Neutrophil (primary cell): ENCODE measurements at regions not wholly inside any gene's neighbourhood (a gene's known extent, or its start where the extent isn't known, plus 50 kb on each side); places are given as distances from the start of the nearest gene placed in this dataset.

Source experiments
- H3K27ac ChIP-seq: fragments of 200-600 bp; sonication (generic); 2 replicates; pipeline ENCODE4 v1.5.1; 2016; ENCODE audit warnings: mild to moderate bottlenecking, moderate library complexity
- H3K27me3 ChIP-seq: fragments of 200-600 bp; sonication (generic); 2 replicates; pipeline ENCODE4 v1.6.0; 2016; ENCODE audit warnings: mild to moderate bottlenecking
- H3K36me3 ChIP-seq: fragments of 200-600 bp; sonication (generic); 2 replicates; pipeline ENCODE4 v1.5.1; 2017
- H3K4me1 ChIP-seq, 2 experiments: fragments of 200-600 bp in 1 of 2; sonication (generic) in 1 of 2; 1 replicate in 1 of 2; 2 replicates in 1 of 2; pipeline versions ENCODE4 v1.5.1 to v1.6.1; 2013 to 2016; ENCODE audit warnings: low read depth in 1 of 2, low read length in 1 of 2, mild to moderate bottlenecking in 1 of 2, moderate library complexity in 1 of 2; ENCODE audit not compliant: control insufficient read depth in 1 of 2, insufficient read depth in 1 of 2
- H3K4me3 ChIP-seq, 2 experiments: fragments of 200-600 bp in 1 of 2; sonication (generic) in 1 of 2; 1 replicate in 1 of 2; 2 replicates in 1 of 2; pipeline ENCODE4 v1.5.1; 2013 to 2016; ENCODE audit warnings: low read depth in 1 of 2, low read length in 1 of 2, mild to moderate bottlenecking in 1 of 2, moderate library complexity in 1 of 2
- H3K9me3 ChIP-seq: fragments of 200-600 bp; sonication (generic); 2 replicates; pipeline ENCODE4 v1.5.1; 2016
- TF ChIP-seq, protein P1 (sequence below): fragments of 200-600 bp; sonication (generic); IDR thresholded peaks from 2 replicates; pipeline ENCODE4 v1.5.1; 2016; ENCODE audit warnings: antibody characterized with exemption

- no peaks in the 10 kb centered on the region for H3K9me3 ChIP-seq
- no peaks in the 10 kb centered on the region for H3K4me1 ChIP-seq
- TF ChIP-seq, protein P1, sequence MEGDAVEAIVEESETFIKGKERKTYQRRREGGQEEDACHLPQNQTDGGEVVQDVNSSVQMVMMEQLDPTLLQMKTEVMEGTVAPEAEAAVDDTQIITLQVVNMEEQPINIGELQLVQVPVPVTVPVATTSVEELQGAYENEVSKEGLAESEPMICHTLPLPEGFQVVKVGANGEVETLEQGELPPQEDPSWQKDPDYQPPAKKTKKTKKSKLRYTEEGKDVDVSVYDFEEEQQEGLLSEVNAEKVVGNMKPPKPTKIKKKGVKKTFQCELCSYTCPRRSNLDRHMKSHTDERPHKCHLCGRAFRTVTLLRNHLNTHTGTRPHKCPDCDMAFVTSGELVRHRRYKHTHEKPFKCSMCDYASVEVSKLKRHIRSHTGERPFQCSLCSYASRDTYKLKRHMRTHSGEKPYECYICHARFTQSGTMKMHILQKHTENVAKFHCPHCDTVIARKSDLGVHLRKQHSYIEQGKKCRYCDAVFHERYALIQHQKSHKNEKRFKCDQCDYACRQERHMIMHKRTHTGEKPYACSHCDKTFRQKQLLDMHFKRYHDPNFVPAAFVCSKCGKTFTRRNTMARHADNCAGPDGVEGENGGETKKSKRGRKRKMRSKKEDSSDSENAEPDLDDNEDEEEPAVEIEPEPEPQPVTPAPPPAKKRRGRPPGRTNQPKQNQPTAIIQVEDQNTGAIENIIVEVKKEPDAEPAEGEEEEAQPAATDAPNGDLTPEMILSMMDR = no peak
Observed at GRCh38 chr9:91141407-91141965, 220.2 kb downstream of the AUH start.

DNA sequence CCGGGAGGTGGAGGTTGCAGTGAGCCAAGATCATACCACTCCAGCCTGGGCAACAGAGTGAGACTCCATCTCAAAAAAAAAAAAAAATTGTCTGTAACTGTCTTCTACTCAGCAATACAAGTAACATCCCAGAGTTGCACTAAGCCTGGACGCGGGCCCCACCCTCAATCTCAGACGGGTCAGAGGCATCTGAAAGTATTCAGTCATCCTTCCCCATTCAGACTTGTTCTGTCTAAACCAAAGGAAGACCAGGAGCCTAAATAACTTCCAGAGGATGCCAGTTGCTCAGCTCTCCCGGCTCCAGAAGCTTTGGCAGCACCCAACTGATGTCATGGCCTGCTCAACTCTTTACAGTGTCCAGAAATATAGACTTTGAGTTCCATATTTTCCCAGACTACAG, 218.6 kb downstream of the AUH start:
- H3K4me1 ChIP-seq = peaks cover 8 to 10% of the 10 kb centered on the region in 2 experiments
- no peaks in the 10 kb centered on the region for H3K9me3 ChIP-seq
- H3K4me3 ChIP-seq = no peak overlapping the region
- no peaks in the 10 kb centered on the region for H3K36me3 ChIP-seq
- H3K27me3 ChIP-seq = no peaks in the 10 kb centered on the region
- TF ChIP-seq, protein P1 = no peak
- no peak overlapping the region for H3K27ac ChIP-seq

More at GRCh38 chr9:91141407-91141965, 220.2 kb downstream of the AUH start:
- no peaks in the 10 kb centered on the region for H3K36me3 ChIP-seq
- no peak overlapping the region for H3K4me3 ChIP-seq
- H3K27ac ChIP-seq = no peak overlapping the region
- no peaks in the 10 kb centered on the region for H3K27me3 ChIP-seq

GRCh38 chr9:91143642-91144041, 218.1 kb downstream of the AUH start:
- Histone ChIP-seq H3K9me3 (no peaks in the 10 kb centered on the region), H3K27ac (no peak overlapping the region), H3K4me1 (peaks cover 8 to 14% of the 10 kb centered on the region in 2 experiments), H3K36me3 (no peaks in the 10 kb centered on the region), H3K27me3 (no peaks in the 10 kb centered on the region), H3K4me3 (no peak overlapping the region)
- TF ChIP-seq, protein P1 = no peak

GRCh38 chr9:91144769-91145168, 216.9 kb downstream of the AUH start:
- H3K4me3 ChIP-seq = no peak overlapping the region
- no peaks in the 10 kb centered on the region for H3K36me3 ChIP-seq
- H3K27ac ChIP-seq = no peak overlapping the region
- H3K9me3 ChIP-seq = no peaks in the 10 kb centered on the region
- peaks cover 8 to 14% of the 10 kb centered on the region in 2 experiments for H3K4me1 ChIP-seq
- TF ChIP-seq, protein P1 = no peak
- H3K27me3 ChIP-seq = no peaks in the 10 kb centered on the region

- Histone ChIP-seq H3K9me3 (no peaks in the 10 kb centered on the region), H3K4me1 (peaks cover 11 to 14% of the 10 kb centered on the region in 2 experiments), H3K27ac (no peak overlapping the region), H3K36me3 (no peaks in the 10 kb centered on the region), H3K4me3 (no peak overlapping the region), H3K27me3 (no peaks in the 10 kb centered on the region)
- TF ChIP-seq, protein P1 = no peak
Observed at GRCh38 chr9:91145496-91145895, 216.2 kb downstream of the AUH start.
